HEK293 (cell line): ENCODE measurements at regions not wholly inside any gene's neighbourhood (a gene's known extent, or its start where the extent isn't known, plus 50 kb on each side); places are given as distances from the start of the nearest gene placed in this dataset.

Experiments
- CTCF ChIP-seq: fragments of 450-650 bp; formaldehyde crosslinking; IDR thresholded peaks from 2 replicates; pipeline ENCODE4 v1.5.1; 2016; ENCODE audit warnings: missing biosample characterization, missing genetic modification characterization
- FEZF1 ChIP-seq: fragments of 450-650 bp; formaldehyde crosslinking; IDR thresholded peaks from 2 replicates; pipeline ENCODE4 v1.5.1; 2016; ENCODE audit warnings: missing biosample characterization, missing genetic modification characterization
- KLF16 ChIP-seq: fragments of 450-650 bp; formaldehyde crosslinking; IDR thresholded peaks from 2 replicates; pipeline ENCODE4 v1.5.1; 2017; ENCODE audit warnings: missing biosample characterization, missing genetic modification characterization
- OSR2 ChIP-seq: fragments of 450-650 bp; formaldehyde crosslinking; IDR thresholded peaks from 2 replicates; pipeline ENCODE4 v1.5.1; 2016; ENCODE audit warnings: missing biosample characterization, missing genetic modification characterization
- YY1 ChIP-seq: fragments of 450-650 bp; formaldehyde crosslinking; IDR thresholded peaks from 2 replicates; pipeline ENCODE4 v1.5.1; 2018; ENCODE audit warnings: missing biosample characterization, missing genetic modification characterization
- ZFHX2 ChIP-seq: fragments of 450-650 bp; formaldehyde crosslinking; conservative IDR thresholded peaks from 2 replicates; pipeline ENCODE4 v1.5.1; 2016; ENCODE audit warnings: missing biosample characterization, missing genetic modification characterization
- ZNF202 ChIP-seq: fragments of 450-650 bp; formaldehyde crosslinking; IDR thresholded peaks from 2 replicates; pipeline ENCODE4 v1.5.1; 2016; ENCODE audit warnings: missing biosample characterization, missing genetic modification characterization, borderline replicate concordance
- ZNF48 ChIP-seq: fragments of 450-650 bp; formaldehyde crosslinking; IDR thresholded peaks from 2 replicates; pipeline ENCODE4 v1.5.1; 2016; ENCODE audit warnings: missing biosample characterization, missing genetic modification characterization
- ZNF639 ChIP-seq: fragments of 450-650 bp; formaldehyde crosslinking; IDR thresholded peaks from 2 replicates; pipeline ENCODE4 v1.5.1; 2016; ENCODE audit warnings: missing biosample characterization, missing genetic modification characterization
- ZNF677 ChIP-seq: fragments of 450-650 bp; IDR thresholded peaks from 2 replicates; pipeline ENCODE4 v1.5.0; 2018; ENCODE audit warnings: missing biosample characterization, mild to moderate bottlenecking, missing genetic modification characterization, moderate library complexity
- ZNF830 ChIP-seq: fragments of 450-650 bp; IDR thresholded peaks from 2 replicates; pipeline ENCODE4 v1.5.0; 2018; ENCODE audit warnings: missing biosample characterization, missing genetic modification characterization, low read depth, mild to moderate bottlenecking, moderate library complexity
- TF ChIP-seq, protein P1 (sequence below): IDR thresholded peaks from 2 replicates; pipeline ENCODE4 v1.6.1; 2011; ENCODE audit warnings: mild to moderate bottlenecking, low read depth, low read length, borderline replicate concordance

- TF ChIP-seq ZNF677 (tag by site-specific recombination) (no peak), CTCF (tag by site-specific recombination) (no peak), KLF16 (no peak), ZNF830 (no peak), YY1 (no peak), ZNF202 (tag by site-specific recombination) (no peak), OSR2 (tag by site-specific recombination) (no peak), ZFHX2 (no peak), FEZF1 (tag by site-specific recombination) (no peak), ZNF48 (tag by site-specific recombination) (no peak), ZNF639 (tag by site-specific recombination) (no peak)
- TF ChIP-seq, protein P1, sequence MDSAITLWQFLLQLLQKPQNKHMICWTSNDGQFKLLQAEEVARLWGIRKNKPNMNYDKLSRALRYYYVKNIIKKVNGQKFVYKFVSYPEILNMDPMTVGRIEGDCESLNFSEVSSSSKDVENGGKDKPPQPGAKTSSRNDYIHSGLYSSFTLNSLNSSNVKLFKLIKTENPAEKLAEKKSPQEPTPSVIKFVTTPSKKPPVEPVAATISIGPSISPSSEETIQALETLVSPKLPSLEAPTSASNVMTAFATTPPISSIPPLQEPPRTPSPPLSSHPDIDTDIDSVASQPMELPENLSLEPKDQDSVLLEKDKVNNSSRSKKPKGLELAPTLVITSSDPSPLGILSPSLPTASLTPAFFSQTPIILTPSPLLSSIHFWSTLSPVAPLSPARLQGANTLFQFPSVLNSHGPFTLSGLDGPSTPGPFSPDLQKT: no peak
These were observed 135.4 kb downstream of the NRN1 start for GRCh38 chr6:5871296-5871695.
